Caco-2 (cell line): ENCODE measurements at regions not wholly inside any gene's neighbourhood (a gene's known extent, or its start where the extent isn't known, plus 50 kb on each side); places are given as distances from the start of the nearest gene placed in this dataset.
A peak's percentile ranks its signal among the peaks of the same experiment; 100 is the strongest.

Experiments used
- BruUV-seq: library from RNA; stranded (reverse); fragments of 400-500 nt; replicated peaks from 2 replicates; lab custom pipeline; 2021; lab: Mats Ljungman, UMichigan
- CTCF ChIA-PET: fragments of 300-600 bp; sonication (Branson Sonifier 250); formaldehyde crosslinking; loops from one replicate; lab custom pipeline; 2022; ENCODE audit warnings: antibody characterized with exemption; lab: Charles Lee
- POLR2A ChIA-PET: fragments of 300-600 bp; sonication (Branson Sonifier 250); formaldehyde crosslinking; loops from one replicate; lab custom pipeline; 2022; ENCODE audit warnings: antibody characterized with exemption; lab: Charles Lee
- DNase-seq, 2 experiments: peaks; one replicate each; pipeline versions ENCODE4 v3.0.0 to v3.0.0-alpha.2; 2020 to 2022
- H3K27me3 ChIP-seq: replicated peaks from 2 replicates; pipeline ENCODE4 v1.6.0; 2011; ENCODE audit warnings: low read length; ENCODE audit not compliant: control insufficient read depth, insufficient read depth
- H3K36me3 ChIP-seq: 2 replicates; pipeline ENCODE4 v1.5.1; 2011; ENCODE audit warnings: low read length; ENCODE audit not compliant: control insufficient read depth, insufficient read depth
- H3K4me1 ChIP-seq: fragments of 250-450 bp; sonication (Bioruptor Pico); 2 replicates; pipeline ENCODE4 v1.5.1; 2020; ENCODE audit warnings: mild to moderate bottlenecking
- H3K4me3 ChIP-seq: 2 replicates; pipeline ENCODE4 v1.5.1; 2011; ENCODE audit warnings: low read depth, mild to moderate bottlenecking, control low read depth, low read length
- H3K9me3 ChIP-seq: fragments of 250-450 bp; sonication (Bioruptor Pico); 2 replicates; pipeline ENCODE4 v1.5.1; 2020; ENCODE audit warnings: mild to moderate bottlenecking, moderate library complexity
- H3K27ac Mint-ChIP-seq: one replicate; pipeline ENCODE4 v1.8.0; 2022; ENCODE audit warnings: mixed read lengths; ENCODE audit not compliant: unreplicated experiment
- H3K27me3 Mint-ChIP-seq: one replicate; pipeline ENCODE4 v1.8.0; 2022; ENCODE audit warnings: mixed read lengths; ENCODE audit not compliant: insufficient read depth, unreplicated experiment
- H3K36me3 Mint-ChIP-seq: one replicate; pipeline ENCODE4 v1.8.0; 2022; ENCODE audit warnings: mild to moderate bottlenecking, mixed read lengths; ENCODE audit not compliant: insufficient read depth, unreplicated experiment
- H3K4me1 Mint-ChIP-seq: one replicate; pipeline ENCODE4 v1.8.0; 2022; ENCODE audit warnings: low read depth, mixed read lengths; ENCODE audit not compliant: unreplicated experiment
- H3K4me3 Mint-ChIP-seq: one replicate; pipeline ENCODE4 v1.8.0; 2022; ENCODE audit warnings: mild to moderate bottlenecking, moderate library complexity, mixed read lengths; ENCODE audit not compliant: unreplicated experiment
- H3K9me3 Mint-ChIP-seq: one replicate; pipeline ENCODE4 v1.8.0; 2022; ENCODE audit warnings: mixed read lengths; ENCODE audit not compliant: unreplicated experiment
- intact Hi-C: fragments of 100-400 bp; cut with micrococcal nuclease; formaldehyde crosslinking; loops from one replicate; pipeline ENCODE4 v1.10.0; 2022; ENCODE audit not compliant: unreplicated experiment
- TF ChIP-seq, protein P1 (sequence below), 2 experiments: fragments of 200-600 bp in 1 of 2; IDR thresholded peaks; 1 replicate in 1 of 2; 2 replicates in 1 of 2; pipeline versions ENCODE4 v1.5.1 to v1.8.0; 2011 to 2022; ENCODE audit warnings: antibody characterized with exemption in 1 of 2, control low read depth in 1 of 2, inconsistent platforms in 1 of 2, low read depth in 1 of 2, low read length in 1 of 2, mild to moderate bottlenecking in 1 of 2, moderate library complexity in 1 of 2; ENCODE audit not compliant: insufficient read depth in 1 of 2, severe bottlenecking in 1 of 2, unreplicated experiment in 1 of 2

DNA sequence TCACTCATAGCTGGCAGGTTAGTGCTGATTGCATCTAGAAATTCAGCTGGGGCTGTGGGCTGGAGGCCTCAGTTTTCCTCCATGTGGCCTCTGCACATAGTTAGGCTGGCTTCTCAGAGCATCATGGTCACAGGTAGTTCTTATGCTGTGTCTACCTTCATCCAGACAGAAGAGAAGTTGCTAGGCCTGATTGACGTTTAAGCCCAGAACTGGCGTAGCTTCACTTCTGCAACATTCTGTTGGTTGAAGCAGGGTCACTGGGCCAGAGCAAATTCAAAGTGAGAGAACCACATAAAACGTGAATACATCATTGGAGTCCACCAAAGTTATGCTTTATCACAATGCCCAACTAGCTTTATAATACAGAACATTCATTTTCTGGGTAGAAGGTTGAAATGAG is 116.0 kb downstream of the SPP2 start:
- Mint-ChIP-seq H3K27ac (no peak overlapping the region), H3K4me1 (peaks cover 43% of the 10 kb centered on the region), H3K36me3 (no peaks in the 10 kb centered on the region), H3K9me3 (no peaks in the 10 kb centered on the region), H3K4me3 (no peak overlapping the region), H3K27me3 (no peaks in the 10 kb centered on the region)
- no peak for DNase-seq
- H3K9me3 ChIP-seq = no peaks in the 10 kb centered on the region
- intact Hi-C loops = no loop called here
- BruUV-seq = no TSS peak
- H3K36me3 ChIP-seq = no peaks in the 10 kb centered on the region
- TF ChIP-seq, protein P1, sequence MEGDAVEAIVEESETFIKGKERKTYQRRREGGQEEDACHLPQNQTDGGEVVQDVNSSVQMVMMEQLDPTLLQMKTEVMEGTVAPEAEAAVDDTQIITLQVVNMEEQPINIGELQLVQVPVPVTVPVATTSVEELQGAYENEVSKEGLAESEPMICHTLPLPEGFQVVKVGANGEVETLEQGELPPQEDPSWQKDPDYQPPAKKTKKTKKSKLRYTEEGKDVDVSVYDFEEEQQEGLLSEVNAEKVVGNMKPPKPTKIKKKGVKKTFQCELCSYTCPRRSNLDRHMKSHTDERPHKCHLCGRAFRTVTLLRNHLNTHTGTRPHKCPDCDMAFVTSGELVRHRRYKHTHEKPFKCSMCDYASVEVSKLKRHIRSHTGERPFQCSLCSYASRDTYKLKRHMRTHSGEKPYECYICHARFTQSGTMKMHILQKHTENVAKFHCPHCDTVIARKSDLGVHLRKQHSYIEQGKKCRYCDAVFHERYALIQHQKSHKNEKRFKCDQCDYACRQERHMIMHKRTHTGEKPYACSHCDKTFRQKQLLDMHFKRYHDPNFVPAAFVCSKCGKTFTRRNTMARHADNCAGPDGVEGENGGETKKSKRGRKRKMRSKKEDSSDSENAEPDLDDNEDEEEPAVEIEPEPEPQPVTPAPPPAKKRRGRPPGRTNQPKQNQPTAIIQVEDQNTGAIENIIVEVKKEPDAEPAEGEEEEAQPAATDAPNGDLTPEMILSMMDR (IDR thresholded peaks at IDR 0.05; ENCODE audit: insufficient read depth in 1 of 2, low read depth in 1 of 2, low read length in 1 of 2, severe bottlenecking in 1 of 2, unreplicated experiment in 1 of 2) = no peak
- ChIA-PET POLR2A (no interaction called here), CTCF (no interaction called here)
- peaks cover 58% of the 10 kb centered on the region for H3K4me1 ChIP-seq
- no peaks in the 10 kb centered on the region for H3K27me3 ChIP-seq
- H3K4me3 ChIP-seq = no peak overlapping the region

DNA sequence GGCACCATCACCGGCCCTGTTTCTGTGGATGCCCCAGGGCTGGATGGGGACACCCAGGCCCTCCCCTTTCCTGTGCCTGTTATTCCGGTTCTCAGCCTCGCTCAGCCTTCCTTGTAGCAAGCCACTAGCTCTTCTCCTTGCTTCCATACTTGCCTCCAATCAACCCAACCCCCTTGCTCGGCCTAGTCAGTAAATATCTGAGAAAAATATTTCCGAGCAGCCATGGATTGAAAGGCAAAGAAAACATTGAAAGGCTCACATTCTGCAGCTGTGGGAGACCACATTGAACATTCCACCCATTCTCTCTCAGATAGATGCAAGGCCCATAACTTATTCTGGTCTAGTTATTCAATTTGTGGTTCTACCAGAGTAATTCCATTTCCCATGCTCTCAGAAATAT is 114.9 kb downstream of the SPP2 start:
- DNase-seq = peak in 1 of 2 experiments; percentile 42
- BruUV-seq = no TSS peak
- TF ChIP-seq, protein P1 (IDR thresholded peaks at IDR 0.05; ENCODE audit: insufficient read depth in 1 of 2, low read depth in 1 of 2, low read length in 1 of 2, severe bottlenecking in 1 of 2, unreplicated experiment in 1 of 2) = no peak
- Histone ChIP-seq H3K27me3 (no peaks in the 10 kb centered on the region), H3K36me3 (no peaks in the 10 kb centered on the region), H3K4me3 (no peak overlapping the region), H3K4me1 (peaks cover 58% of the 10 kb centered on the region), H3K9me3 (no peaks in the 10 kb centered on the region)
- CTCF ChIA-PET = no interaction called here
- no peak overlapping the region for H3K4me3 Mint-ChIP-seq
- H3K9me3 Mint-ChIP-seq = peaks cover 8% of the 10 kb centered on the region
- intact Hi-C loops = no loop called here
- H3K27me3 Mint-ChIP-seq = no peaks in the 10 kb centered on the region
- POLR2A ChIA-PET = no interaction called here
- H3K4me1 Mint-ChIP-seq = peaks cover 52% of the 10 kb centered on the region
- H3K27ac Mint-ChIP-seq = peak overlapping the region; percentile 43
- no peaks in the 10 kb centered on the region for H3K36me3 Mint-ChIP-seq

DNA sequence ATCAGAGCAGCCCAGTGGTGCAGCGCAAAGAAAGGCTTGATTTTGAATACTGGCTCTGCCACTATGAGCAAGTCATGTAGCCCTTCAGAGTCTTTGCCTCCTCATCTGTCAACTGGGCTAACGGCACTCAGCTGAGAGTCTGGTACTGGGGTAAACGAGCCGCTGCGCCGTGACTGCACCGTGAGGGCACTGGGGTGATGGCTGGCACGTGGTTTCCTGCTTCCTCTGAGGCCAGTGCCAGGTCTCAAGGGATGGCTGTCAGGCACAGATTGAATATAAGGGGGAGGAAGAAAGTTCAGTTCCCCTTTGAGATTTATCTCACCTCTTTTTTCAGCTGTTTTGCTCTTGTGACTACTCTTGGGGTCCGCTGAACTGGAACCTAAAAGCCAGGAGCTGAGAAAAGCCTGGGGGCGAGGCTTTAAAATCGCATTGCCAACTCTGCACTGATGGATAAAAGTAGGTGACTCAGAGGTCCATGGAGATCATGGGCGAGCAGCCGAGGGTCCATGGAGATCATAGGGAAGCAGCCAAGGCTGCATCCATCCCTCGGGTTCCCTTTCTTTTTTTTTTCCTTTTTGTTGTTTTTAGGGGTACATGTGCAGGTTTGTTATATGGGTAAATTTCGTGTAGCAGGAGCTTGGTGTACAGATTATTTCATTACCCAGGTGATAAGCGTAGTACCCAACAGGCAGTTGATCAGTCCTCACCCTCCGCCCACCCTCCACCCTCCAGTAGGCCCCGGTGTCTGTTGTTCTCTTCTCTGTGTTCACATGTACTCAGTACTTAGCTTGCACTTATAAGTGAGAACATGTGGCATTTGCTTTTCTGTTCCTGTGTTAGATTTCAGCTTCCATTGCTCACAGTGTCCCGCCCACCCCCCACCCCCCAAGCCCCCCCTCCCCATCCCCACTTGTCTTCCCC is 114.3 kb downstream of the SPP2 start:
- Mint-ChIP-seq H3K36me3 (no peaks in the 10 kb centered on the region), H3K4me1 (peaks cover 51% of the 10 kb centered on the region), H3K9me3 (peaks cover 11% of the 10 kb centered on the region), H3K27ac (peak overlapping the region; percentile 43), H3K27me3 (no peaks in the 10 kb centered on the region), H3K4me3 (no peak overlapping the region)
- ChIA-PET CTCF (no interaction called here), POLR2A (no interaction called here)
- TF ChIP-seq, protein P1 (IDR thresholded peaks at IDR 0.05; ENCODE audit: insufficient read depth in 1 of 2, low read depth in 1 of 2, low read length in 1 of 2, severe bottlenecking in 1 of 2, unreplicated experiment in 1 of 2) = no peak
- intact Hi-C loops = no loop called here
- no TSS peak for BruUV-seq
- H3K36me3 ChIP-seq = no peaks in the 10 kb centered on the region
- no peaks in the 10 kb centered on the region for H3K9me3 ChIP-seq
- no peaks in the 10 kb centered on the region for H3K27me3 ChIP-seq
- no peak overlapping the region for H3K4me3 ChIP-seq
- DNase-seq = no peak
- peaks cover 54% of the 10 kb centered on the region for H3K4me1 ChIP-seq
